ES-I3 (cell line): ENCODE measurements at regions not wholly inside any gene's neighbourhood (a gene's known extent, or its start where the extent isn't known, plus 50 kb on each side); places are given as distances from the start of the nearest gene placed in this dataset.

ENCODE experiments used
- H3K36me3 ChIP-seq: 2 replicates; pipeline ENCODE4 v1.6.1; 2013; ENCODE audit warnings: mild to moderate bottlenecking, low read length, control low read depth, moderate library complexity; ENCODE audit not compliant: insufficient read depth
- H3K4me1 ChIP-seq: 2 replicates; pipeline ENCODE4 v1.6.1; 2013; ENCODE audit warnings: mild to moderate bottlenecking, control low read depth, low read length; ENCODE audit not compliant: insufficient read depth
- H3K9ac ChIP-seq: 2 replicates; pipeline ENCODE4 v1.6.1; 2013; ENCODE audit warnings: low read depth, mild to moderate bottlenecking, low read length, moderate library complexity
- H3K9me3 ChIP-seq: 2 replicates; pipeline ENCODE4 v1.6.1; 2013; ENCODE audit warnings: mild to moderate bottlenecking, low read length, moderate library complexity; ENCODE audit not compliant: control insufficient read depth, insufficient read depth

- Histone ChIP-seq H3K9ac (no peak overlapping the region), H3K4me1 (no peaks in the 10 kb centered on the region), H3K9me3 (no peaks in the 10 kb centered on the region), H3K36me3 (no peaks in the 10 kb centered on the region)
These were observed 498.1 kb downstream of the TLE1 start for GRCh38 chr9:81191222-81191621.

GRCh38 chr9:81190659-81191058 lies 498.7 kb downstream of the TLE1 start:
- H3K9ac ChIP-seq: no peak overlapping the region
- H3K36me3 ChIP-seq: no peaks in the 10 kb centered on the region
- no peaks in the 10 kb centered on the region for H3K9me3 ChIP-seq
- no peaks in the 10 kb centered on the region for H3K4me1 ChIP-seq

GRCh38 chr9:81183761-81184160 lies 505.6 kb downstream of the TLE1 start:
- Histone ChIP-seq H3K9ac (no peak overlapping the region), H3K4me1 (no peaks in the 10 kb centered on the region), H3K9me3 (no peaks in the 10 kb centered on the region)

GRCh38 chr9:81182431-81182830 lies 506.9 kb downstream of the TLE1 start:
- no peaks in the 10 kb centered on the region for H3K36me3 ChIP-seq
- H3K4me1 ChIP-seq: no peaks in the 10 kb centered on the region
- no peak overlapping the region for H3K9ac ChIP-seq
- H3K9me3 ChIP-seq: no peaks in the 10 kb centered on the region

More at GRCh38 chr9:81183761-81184160, 505.6 kb downstream of the TLE1 start:
- H3K36me3 ChIP-seq: no peaks in the 10 kb centered on the region

- Histone ChIP-seq H3K9me3 (no peaks in the 10 kb centered on the region; the same call in 1 of the 2 replicates), H3K4me1 (no peaks in the 10 kb centered on the region), H3K36me3 (no peaks in the 10 kb centered on the region), H3K9ac (no peak overlapping the region)
These were observed 515.3 kb downstream of the TLE1 start for GRCh38 chr9:81174023-81174422.

GRCh38 chr9:81171689-81172088 lies 517.7 kb downstream of the TLE1 start:
- H3K36me3 ChIP-seq: no peaks in the 10 kb centered on the region
- H3K9me3 ChIP-seq: no peaks in the 10 kb centered on the region; the same call in 1 of the 2 replicates
- H3K4me1 ChIP-seq: no peaks in the 10 kb centered on the region
- H3K9ac ChIP-seq: no peak overlapping the region

GRCh38 chr9:81162361-81162760 lies 527.0 kb downstream of the TLE1 start:
- H3K4me1 ChIP-seq: no peaks in the 10 kb centered on the region
- H3K36me3 ChIP-seq: no peaks in the 10 kb centered on the region
- no peaks in the 10 kb centered on the region for H3K9me3 ChIP-seq
- no peak overlapping the region for H3K9ac ChIP-seq

- no peaks in the 10 kb centered on the region for H3K36me3 ChIP-seq
- no peaks in the 10 kb centered on the region for H3K4me1 ChIP-seq
- no peak overlapping the region for H3K9ac ChIP-seq
- no peaks in the 10 kb centered on the region; the same call in 1 of the 2 replicates for H3K9me3 ChIP-seq
These were observed 533.0 kb downstream of the TLE1 start for GRCh38 chr9:81156381-81156780.

- Histone ChIP-seq H3K4me1 (no peaks in the 10 kb centered on the region), H3K9me3 (no peaks in the 10 kb centered on the region; the same call in 1 of the 2 replicates), H3K36me3 (no peaks in the 10 kb centered on the region), H3K9ac (no peak overlapping the region)
These were observed 539.2 kb downstream of the TLE1 start for GRCh38 chr9:81150016-81150625.

- Histone ChIP-seq H3K9me3 (no peaks in the 10 kb centered on the region; the same call in 1 of the 2 replicates), H3K36me3 (no peaks in the 10 kb centered on the region), H3K9ac (no peak overlapping the region)
These were observed 542.5 kb downstream of the TLE1 start for GRCh38 chr9:81146684-81147337.

GRCh38 chr9:81146241-81146640 lies 543.1 kb downstream of the TLE1 start:
- H3K36me3 ChIP-seq: no peaks in the 10 kb centered on the region
- no peaks in the 10 kb centered on the region for H3K4me1 ChIP-seq
- H3K9ac ChIP-seq: no peak overlapping the region
- no peaks in the 10 kb centered on the region; the same call in 1 of the 2 replicates for H3K9me3 ChIP-seq

More at GRCh38 chr9:81146684-81147337, 542.5 kb downstream of the TLE1 start:
- no peaks in the 10 kb centered on the region for H3K4me1 ChIP-seq

- Histone ChIP-seq H3K9ac (no peak overlapping the region), H3K4me1 (no peaks in the 10 kb centered on the region), H3K36me3 (no peaks in the 10 kb centered on the region), H3K9me3 (no peaks in the 10 kb centered on the region; the same call in 1 of the 2 replicates)
These were observed 543.9 kb downstream of the TLE1 start for GRCh38 chr9:81145331-81145963.

GRCh38 chr9:81141961-81142360 lies 547.4 kb downstream of the TLE1 start:
- Histone ChIP-seq H3K9ac (no peak overlapping the region), H3K9me3 (no peaks in the 10 kb centered on the region), H3K4me1 (no peaks in the 10 kb centered on the region), H3K36me3 (no peaks in the 10 kb centered on the region)

- Histone ChIP-seq H3K9me3 (no peaks in the 10 kb centered on the region), H3K36me3 (no peaks in the 10 kb centered on the region), H3K4me1 (no peaks in the 10 kb centered on the region), H3K9ac (no peak overlapping the region)
These were observed 551.3 kb downstream of the TLE1 start for GRCh38 chr9:81137976-81138568.
